ENCODE measurements at regions not wholly inside any gene's neighbourhood (a gene's known extent, or its start where the extent isn't known, plus 50 kb on each side); places are given as distances from the start of the nearest gene placed in this dataset.

- TF ChIP-seq, protein P1, sequence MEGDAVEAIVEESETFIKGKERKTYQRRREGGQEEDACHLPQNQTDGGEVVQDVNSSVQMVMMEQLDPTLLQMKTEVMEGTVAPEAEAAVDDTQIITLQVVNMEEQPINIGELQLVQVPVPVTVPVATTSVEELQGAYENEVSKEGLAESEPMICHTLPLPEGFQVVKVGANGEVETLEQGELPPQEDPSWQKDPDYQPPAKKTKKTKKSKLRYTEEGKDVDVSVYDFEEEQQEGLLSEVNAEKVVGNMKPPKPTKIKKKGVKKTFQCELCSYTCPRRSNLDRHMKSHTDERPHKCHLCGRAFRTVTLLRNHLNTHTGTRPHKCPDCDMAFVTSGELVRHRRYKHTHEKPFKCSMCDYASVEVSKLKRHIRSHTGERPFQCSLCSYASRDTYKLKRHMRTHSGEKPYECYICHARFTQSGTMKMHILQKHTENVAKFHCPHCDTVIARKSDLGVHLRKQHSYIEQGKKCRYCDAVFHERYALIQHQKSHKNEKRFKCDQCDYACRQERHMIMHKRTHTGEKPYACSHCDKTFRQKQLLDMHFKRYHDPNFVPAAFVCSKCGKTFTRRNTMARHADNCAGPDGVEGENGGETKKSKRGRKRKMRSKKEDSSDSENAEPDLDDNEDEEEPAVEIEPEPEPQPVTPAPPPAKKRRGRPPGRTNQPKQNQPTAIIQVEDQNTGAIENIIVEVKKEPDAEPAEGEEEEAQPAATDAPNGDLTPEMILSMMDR (IDR thresholded peaks at IDR 0.05), result no peak
- TF ChIP-seq EZH2 (IDR thresholded peaks at IDR 0.05), result no peak
- no peak for TF ChIP-seq EZH2phosphoT487 (IDR thresholded peaks at IDR 0.05)
These were observed 57.9 kb downstream of the FBXO2 start for GRCh38 chr1:11596295-11596694.

Data from neural progenitor cell (in vitro differentiated cells).